SK-N-SH treated with all-trans-retinoic acid at 6 μM for 48 hours (cell line): ENCODE measurements at regions not wholly inside any gene's neighbourhood (a gene's known extent, or its start where the extent isn't known, plus 50 kb on each side); places are given as distances from the start of the nearest gene placed in this dataset.
A peak's percentile ranks its signal among the peaks of the same experiment; 100 is the strongest.

Source experiments
- ATAC-seq: fragments of 200-7000 bp; cut with Tn5 transposase; 3 replicates; pipeline ENCODE4 v1.9.1; 2020; ENCODE audit warnings: mild to moderate bottlenecking, moderate library complexity
- ARNTL ChIP-seq: fragments of 450-650 bp; formaldehyde crosslinking; IDR thresholded peaks from 2 replicates; pipeline ENCODE4 v1.5.0; 2020; ENCODE audit warnings: low read depth, mild to moderate bottlenecking, moderate library complexity, borderline replicate concordance
- BACH2 ChIP-seq: fragments of 250-450 bp; sonication (Bioruptor Pico); IDR thresholded peaks from 2 replicates; pipeline ENCODE4 v1.9.0; 2021; ENCODE audit warnings: mild to moderate bottlenecking, borderline replicate concordance
- CSDC2 ChIP-seq: fragments of 250-450 bp; sonication (Bioruptor Pico); IDR thresholded peaks from 2 replicates; pipeline ENCODE4 v1.5.0; 2020; ENCODE audit warnings: mild to moderate bottlenecking, moderate library complexity
- ESRRG ChIP-seq: fragments of 250-450 bp; sonication (Bioruptor Pico); IDR thresholded peaks from 2 replicates; pipeline ENCODE4 v1.6.1; 2021; ENCODE audit warnings: mild to moderate bottlenecking
- GLIS3 ChIP-seq: fragments of 250-450 bp; sonication (Bioruptor Pico); IDR thresholded peaks from 2 replicates; pipeline ENCODE4 v1.5.0; 2020; ENCODE audit warnings: mild to moderate bottlenecking, moderate library complexity
- ISL1 ChIP-seq: fragments of 250-450 bp; sonication (Bioruptor Pico); IDR thresholded peaks from 2 replicates; pipeline ENCODE4 v2.1.2; 2022; ENCODE audit warnings: mild to moderate bottlenecking, moderate library complexity
- OSR1 ChIP-seq: fragments of 250-450 bp; sonication (Bioruptor Pico); IDR thresholded peaks from 2 replicates; pipeline ENCODE4 v1.8.0; 2022; ENCODE audit warnings: moderate library complexity, mild to moderate bottlenecking, inconsistent platforms
- PPARA ChIP-seq: fragments of 250-450 bp; sonication (Bioruptor Pico); IDR thresholded peaks from 2 replicates; pipeline ENCODE4 v1.5.0; 2020; ENCODE audit warnings: mild to moderate bottlenecking, borderline replicate concordance
- RARB ChIP-seq: fragments of 250-450 bp; sonication (Bioruptor Pico); IDR thresholded peaks from 2 replicates; pipeline ENCODE4 v1.8.0; 2021; ENCODE audit warnings: mild to moderate bottlenecking, moderate library complexity
- SNAI2 ChIP-seq: fragments of 250-450 bp; sonication (Bioruptor Pico); IDR thresholded peaks from 2 replicates; pipeline ENCODE4 v1.5.0; 2020; ENCODE audit warnings: mild to moderate bottlenecking, moderate library complexity
- TCF4 ChIP-seq: fragments of 250-450 bp; sonication (Bioruptor Pico); IDR thresholded peaks from 2 replicates; pipeline ENCODE4 v1.8.0; 2021; ENCODE audit warnings: mild to moderate bottlenecking, moderate library complexity, borderline replicate concordance
- TOX ChIP-seq: fragments of 250-450 bp; sonication (Bioruptor Pico); IDR thresholded peaks from 2 replicates; pipeline ENCODE4 v1.8.0; 2021; ENCODE audit warnings: mild to moderate bottlenecking, moderate library complexity, borderline replicate concordance
- ZC3H10 ChIP-seq: fragments of 250-450 bp; sonication (Bioruptor Pico); IDR thresholded peaks from 2 replicates; pipeline ENCODE4 v1.5.1; 2021; ENCODE audit warnings: mild to moderate bottlenecking, moderate library complexity
- ZFP3 ChIP-seq: fragments of 250-450 bp; sonication (Bioruptor Pico); IDR thresholded peaks from 2 replicates; pipeline ENCODE4 v1.5.0; 2020; ENCODE audit warnings: mild to moderate bottlenecking, moderate library complexity
- ZFP30 ChIP-seq: fragments of 450-650 bp; formaldehyde crosslinking; IDR thresholded peaks from 2 replicates; pipeline ENCODE4 v1.5.0; 2022; ENCODE audit warnings: mild to moderate bottlenecking, moderate library complexity
- ZNF565 ChIP-seq: fragments of 450-650 bp; formaldehyde crosslinking; conservative IDR thresholded peaks from 2 replicates; pipeline ENCODE4 v1.5.0; 2020; ENCODE audit warnings: low read depth, mild to moderate bottlenecking, moderate library complexity
- ZNF70 ChIP-seq: fragments of 450-650 bp; formaldehyde crosslinking; IDR thresholded peaks from 2 replicates; pipeline ENCODE4 v1.5.0; 2020; ENCODE audit warnings: mild to moderate bottlenecking, moderate library complexity
- ZNF8 ChIP-seq: fragments of 450-650 bp; formaldehyde crosslinking; IDR thresholded peaks from 2 replicates; pipeline ENCODE4 v1.5.0; 2020; ENCODE audit warnings: mild to moderate bottlenecking, moderate library complexity
- TF ChIP-seq, protein P1 (sequence below): fragments of 250-450 bp; sonication (Bioruptor Pico); IDR thresholded peaks from 2 replicates; pipeline ENCODE4 v1.5.0; 2020; ENCODE audit warnings: mild to moderate bottlenecking, moderate library complexity
- TF ChIP-seq, protein P2 (sequence below): fragments of 250-450 bp; sonication (Bioruptor Pico); IDR thresholded peaks from 2 replicates; pipeline ENCODE4 v1.8.0; 2021; ENCODE audit warnings: low read depth, mild to moderate bottlenecking, moderate library complexity, borderline replicate concordance
- TF ChIP-seq, protein P3 (sequence below): fragments of 250-450 bp; sonication (Bioruptor Pico); IDR thresholded peaks from 2 replicates; pipeline ENCODE4 v1.5.1; 2021; ENCODE audit warnings: mild to moderate bottlenecking, moderate library complexity
- TF ChIP-seq, protein P4 (sequence below): fragments of 250-450 bp; sonication (Bioruptor Pico); IDR thresholded peaks from 2 replicates; pipeline ENCODE4 v1.8.0; 2020; ENCODE audit warnings: mild to moderate bottlenecking, moderate library complexity, borderline replicate concordance

DNA sequence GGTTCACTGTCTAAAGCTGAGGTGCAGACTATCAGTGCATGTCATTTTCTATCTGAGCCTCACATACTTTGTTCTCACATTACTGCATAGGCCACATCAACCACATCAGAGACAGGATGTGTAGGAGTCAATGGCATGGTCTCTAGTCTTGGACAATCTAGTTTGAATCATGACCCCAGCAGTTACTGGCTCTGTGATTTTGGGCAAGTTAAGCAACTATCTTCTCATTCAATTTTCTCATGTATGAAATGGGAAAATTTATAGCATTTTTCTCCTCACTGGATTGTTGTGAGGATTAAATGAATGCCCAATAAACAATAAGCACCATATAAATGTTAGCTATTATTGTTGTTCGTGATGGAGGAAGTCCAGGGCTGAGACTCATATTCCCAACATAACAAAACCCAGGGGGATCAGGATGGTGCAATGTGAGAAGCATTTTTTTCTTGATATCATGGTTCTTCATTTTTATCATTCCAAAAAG is 432.6 kb downstream of the LRIG3 start:
- ATAC-seq = peak; percentile 69
- TF ChIP-seq TCF4 (CRISPR knock-in tag) = no peak
- no peak for TF ChIP-seq ZNF8 (CRISPR knock-in tag)
- TF ChIP-seq OSR1 (CRISPR knock-in tag) = no peak
- TF ChIP-seq ESRRG (CRISPR knock-in tag) = no peak
- TF ChIP-seq ZFP3 = no peak
- no peak for TF ChIP-seq ISL1 (CRISPR knock-in tag)
- no peak for TF ChIP-seq SNAI2 (CRISPR knock-in tag)
- TF ChIP-seq TOX (CRISPR knock-in tag) = no peak
- TF ChIP-seq, protein P1, sequence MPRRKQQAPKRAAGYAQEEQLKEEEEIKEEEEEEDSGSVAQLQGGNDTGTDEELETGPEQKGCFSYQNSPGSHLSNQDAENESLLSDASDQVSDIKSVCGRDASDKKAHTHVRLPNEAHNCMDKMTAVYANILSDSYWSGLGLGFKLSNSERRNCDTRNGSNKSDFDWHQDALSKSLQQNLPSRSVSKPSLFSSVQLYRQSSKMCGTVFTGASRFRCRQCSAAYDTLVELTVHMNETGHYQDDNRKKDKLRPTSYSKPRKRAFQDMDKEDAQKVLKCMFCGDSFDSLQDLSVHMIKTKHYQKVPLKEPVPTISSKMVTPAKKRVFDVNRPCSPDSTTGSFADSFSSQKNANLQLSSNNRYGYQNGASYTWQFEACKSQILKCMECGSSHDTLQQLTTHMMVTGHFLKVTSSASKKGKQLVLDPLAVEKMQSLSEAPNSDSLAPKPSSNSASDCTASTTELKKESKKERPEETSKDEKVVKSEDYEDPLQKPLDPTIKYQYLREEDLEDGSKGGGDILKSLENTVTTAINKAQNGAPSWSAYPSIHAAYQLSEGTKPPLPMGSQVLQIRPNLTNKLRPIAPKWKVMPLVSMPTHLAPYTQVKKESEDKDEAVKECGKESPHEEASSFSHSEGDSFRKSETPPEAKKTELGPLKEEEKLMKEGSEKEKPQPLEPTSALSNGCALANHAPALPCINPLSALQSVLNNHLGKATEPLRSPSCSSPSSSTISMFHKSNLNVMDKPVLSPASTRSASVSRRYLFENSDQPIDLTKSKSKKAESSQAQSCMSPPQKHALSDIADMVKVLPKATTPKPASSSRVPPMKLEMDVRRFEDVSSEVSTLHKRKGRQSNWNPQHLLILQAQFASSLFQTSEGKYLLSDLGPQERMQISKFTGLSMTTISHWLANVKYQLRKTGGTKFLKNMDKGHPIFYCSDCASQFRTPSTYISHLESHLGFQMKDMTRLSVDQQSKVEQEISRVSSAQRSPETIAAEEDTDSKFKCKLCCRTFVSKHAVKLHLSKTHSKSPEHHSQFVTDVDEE (CRISPR knock-in tag) = no peak
- no peak for TF ChIP-seq GLIS3 (CRISPR knock-in tag)
- TF ChIP-seq ZNF70 (CRISPR knock-in tag) = no peak
- TF ChIP-seq ARNTL (CRISPR knock-in tag) = no peak
- no peak for TF ChIP-seq BACH2 (CRISPR knock-in tag)
- TF ChIP-seq, protein P2, sequence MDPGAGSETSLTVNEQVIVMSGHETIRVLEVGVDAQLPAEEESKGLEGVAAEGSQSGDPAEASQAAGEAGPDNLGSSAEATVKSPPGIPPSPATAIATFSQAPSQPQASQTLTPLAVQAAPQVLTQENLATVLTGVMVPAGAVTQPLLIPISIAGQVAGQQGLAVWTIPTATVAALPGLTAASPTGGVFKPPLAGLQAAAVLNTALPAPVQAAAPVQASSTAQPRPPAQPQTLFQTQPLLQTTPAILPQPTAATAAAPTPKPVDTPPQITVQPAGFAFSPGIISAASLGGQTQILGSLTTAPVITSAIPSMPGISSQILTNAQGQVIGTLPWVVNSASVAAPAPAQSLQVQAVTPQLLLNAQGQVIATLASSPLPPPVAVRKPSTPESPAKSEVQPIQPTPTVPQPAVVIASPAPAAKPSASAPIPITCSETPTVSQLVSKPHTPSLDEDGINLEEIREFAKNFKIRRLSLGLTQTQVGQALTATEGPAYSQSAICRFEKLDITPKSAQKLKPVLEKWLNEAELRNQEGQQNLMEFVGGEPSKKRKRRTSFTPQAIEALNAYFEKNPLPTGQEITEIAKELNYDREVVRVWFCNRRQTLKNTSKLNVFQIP (CRISPR knock-in tag) = no peak
- no peak for TF ChIP-seq ZFP30
- no peak for TF ChIP-seq RARB (CRISPR knock-in tag)
- TF ChIP-seq, all 23 proteins: peak for 0

DNA sequence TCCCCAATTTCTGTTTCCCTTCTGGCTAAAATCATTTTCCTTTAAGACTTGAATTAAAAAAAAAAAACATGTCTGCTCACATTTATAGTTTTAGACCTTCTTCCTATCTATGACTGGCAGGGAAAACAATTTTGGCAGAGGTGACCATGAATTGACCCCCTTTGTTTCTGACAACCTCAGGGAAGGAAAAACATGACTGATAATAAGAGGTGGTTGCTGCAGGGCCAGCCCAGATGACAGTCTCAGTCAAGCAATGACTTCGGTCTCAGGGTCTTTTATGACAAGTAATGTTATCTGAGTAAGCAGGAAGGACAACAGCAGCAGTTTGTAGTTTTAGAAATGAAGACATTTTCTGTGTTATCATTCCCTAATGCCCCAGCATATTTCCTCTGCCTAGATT is 430.9 kb downstream of the LRIG3 start:
- no peak for TF ChIP-seq ESRRG (CRISPR knock-in tag)
- no peak for TF ChIP-seq ZNF565
- TF ChIP-seq CSDC2 = no peak
- TF ChIP-seq ZC3H10 (CRISPR knock-in tag) = no peak
- no peak for TF ChIP-seq ZNF8 (CRISPR knock-in tag)
- no peak for TF ChIP-seq ARNTL (CRISPR knock-in tag)
- no peak for TF ChIP-seq RARB (CRISPR knock-in tag)
- ATAC-seq = no peak

DNA sequence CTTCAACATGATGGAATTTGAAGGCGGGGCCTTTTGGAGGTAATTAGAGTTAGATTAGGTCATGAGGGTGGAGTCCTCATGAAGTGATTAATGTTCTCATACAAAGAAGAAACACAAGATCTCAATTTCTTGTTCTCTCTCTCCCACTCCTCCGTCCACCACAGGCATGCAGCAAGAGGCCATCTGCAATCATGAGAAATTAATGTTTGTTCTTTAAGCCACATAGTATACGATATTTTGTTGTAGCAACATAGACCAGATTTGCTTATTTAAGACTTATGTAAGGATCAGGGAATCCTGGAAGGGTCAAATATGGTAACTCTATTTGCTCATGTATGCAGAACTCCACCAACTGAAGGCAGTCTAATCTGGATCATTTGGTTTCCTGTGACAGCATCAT is 429.0 kb downstream of the LRIG3 start:
- no peak for ATAC-seq
- TF ChIP-seq, protein P3, sequence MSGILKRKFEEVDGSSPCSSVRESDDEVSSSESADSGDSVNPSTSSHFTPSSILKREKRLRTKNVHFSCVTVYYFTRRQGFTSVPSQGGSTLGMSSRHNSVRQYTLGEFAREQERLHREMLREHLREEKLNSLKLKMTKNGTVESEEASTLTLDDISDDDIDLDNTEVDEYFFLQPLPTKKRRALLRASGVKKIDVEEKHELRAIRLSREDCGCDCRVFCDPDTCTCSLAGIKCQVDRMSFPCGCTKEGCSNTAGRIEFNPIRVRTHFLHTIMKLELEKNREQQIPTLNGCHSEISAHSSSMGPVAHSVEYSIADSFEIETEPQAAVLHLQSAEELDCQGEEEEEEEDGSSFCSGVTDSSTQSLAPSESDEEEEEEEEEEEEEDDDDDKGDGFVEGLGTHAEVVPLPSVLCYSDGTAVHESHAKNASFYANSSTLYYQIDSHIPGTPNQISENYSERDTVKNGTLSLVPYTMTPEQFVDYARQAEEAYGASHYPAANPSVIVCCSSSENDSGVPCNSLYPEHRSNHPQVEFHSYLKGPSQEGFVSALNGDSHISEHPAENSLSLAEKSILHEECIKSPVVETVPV (CRISPR knock-in tag) = no peak
- TF ChIP-seq PPARA (CRISPR knock-in tag) (no peak), GLIS3 (CRISPR knock-in tag) (no peak)

DNA sequence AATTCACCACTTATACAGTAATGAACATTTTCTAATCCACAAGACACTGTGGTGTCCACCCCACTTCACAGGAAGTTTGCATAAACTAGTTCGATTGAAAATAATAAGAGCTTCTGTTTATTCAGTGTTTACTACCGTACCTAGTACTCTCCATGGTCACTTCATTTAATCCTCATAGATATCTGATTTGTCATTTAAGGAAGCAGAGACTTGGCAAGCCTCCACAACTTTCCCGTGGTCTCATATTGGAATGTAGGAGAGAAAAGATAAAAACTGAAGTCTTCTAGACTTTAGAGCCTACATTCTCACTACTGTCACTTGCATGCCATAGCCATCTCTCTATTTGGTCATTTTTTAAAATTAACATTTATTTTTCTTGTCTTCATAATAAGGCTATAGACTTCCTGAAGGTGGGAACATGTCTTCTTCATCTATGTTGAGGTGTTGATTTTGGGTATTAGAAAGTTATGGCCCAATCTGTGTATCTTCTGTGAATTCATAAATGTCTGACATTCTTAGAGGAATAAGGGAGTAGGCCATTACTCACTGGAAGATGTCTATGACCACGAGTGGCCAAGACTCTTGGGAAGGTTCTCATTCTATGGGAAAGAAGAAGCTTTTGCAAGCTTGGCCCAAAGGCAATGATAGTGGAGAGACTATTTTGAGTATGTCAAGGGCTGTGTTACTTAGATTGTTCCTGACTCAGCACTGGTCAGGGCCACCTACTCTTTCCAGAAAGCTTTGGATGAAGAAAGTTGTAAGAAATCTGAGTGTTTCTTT is 423.7 kb downstream of the LRIG3 start:
- ATAC-seq = no peak
- TF ChIP-seq CSDC2 (no peak), OSR1 (CRISPR knock-in tag) (no peak), ARNTL (CRISPR knock-in tag) (no peak)

DNA sequence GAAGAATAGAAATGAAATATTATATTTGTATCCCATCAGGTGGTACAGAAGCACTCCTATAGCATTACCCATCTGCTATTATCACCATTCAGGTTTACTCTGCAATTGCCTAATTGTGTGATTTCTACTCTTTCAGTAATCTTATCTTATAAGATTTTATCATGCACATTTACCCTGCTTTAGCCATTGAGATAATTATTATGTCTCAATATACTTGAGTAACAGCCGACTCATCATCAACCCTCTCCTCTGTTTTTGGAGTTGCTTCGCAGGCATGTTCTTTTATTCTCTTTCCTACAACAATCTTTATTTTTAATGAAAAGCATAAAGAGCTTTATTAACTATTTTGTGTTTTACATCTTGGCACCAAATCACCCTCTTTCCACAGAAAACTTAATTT is 419.9 kb downstream of the LRIG3 start:
- no peak for ATAC-seq
- TF ChIP-seq, protein P4, sequence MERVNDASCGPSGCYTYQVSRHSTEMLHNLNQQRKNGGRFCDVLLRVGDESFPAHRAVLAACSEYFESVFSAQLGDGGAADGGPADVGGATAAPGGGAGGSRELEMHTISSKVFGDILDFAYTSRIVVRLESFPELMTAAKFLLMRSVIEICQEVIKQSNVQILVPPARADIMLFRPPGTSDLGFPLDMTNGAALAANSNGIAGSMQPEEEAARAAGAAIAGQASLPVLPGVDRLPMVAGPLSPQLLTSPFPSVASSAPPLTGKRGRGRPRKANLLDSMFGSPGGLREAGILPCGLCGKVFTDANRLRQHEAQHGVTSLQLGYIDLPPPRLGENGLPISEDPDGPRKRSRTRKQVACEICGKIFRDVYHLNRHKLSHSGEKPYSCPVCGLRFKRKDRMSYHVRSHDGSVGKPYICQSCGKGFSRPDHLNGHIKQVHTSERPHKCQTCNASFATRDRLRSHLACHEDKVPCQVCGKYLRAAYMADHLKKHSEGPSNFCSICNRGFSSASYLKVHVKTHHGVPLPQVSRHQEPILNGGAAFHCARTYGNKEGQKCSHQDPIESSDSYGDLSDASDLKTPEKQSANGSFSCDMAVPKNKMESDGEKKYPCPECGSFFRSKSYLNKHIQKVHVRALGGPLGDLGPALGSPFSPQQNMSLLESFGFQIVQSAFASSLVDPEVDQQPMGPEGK (CRISPR knock-in tag) = no peak
- no peak for TF ChIP-seq RARB (CRISPR knock-in tag)
- no peak for TF ChIP-seq GLIS3 (CRISPR knock-in tag)
- no peak for TF ChIP-seq TCF4 (CRISPR knock-in tag)
- no peak for TF ChIP-seq ZFP3
- TF ChIP-seq ZNF565 = no peak
- TF ChIP-seq, protein P2 (CRISPR knock-in tag) = no peak
- no peak for TF ChIP-seq ZFP30
- TF ChIP-seq TOX (CRISPR knock-in tag) = no peak
- TF ChIP-seq ZNF70 (CRISPR knock-in tag) = no peak
- no peak for TF ChIP-seq ZC3H10 (CRISPR knock-in tag)
